ENCODE measurements at regions not wholly inside any gene's neighbourhood (a gene's known extent, or its start where the extent isn't known, plus 50 kb on each side); places are given as distances from the start of the nearest gene placed in this dataset.

DNA sequence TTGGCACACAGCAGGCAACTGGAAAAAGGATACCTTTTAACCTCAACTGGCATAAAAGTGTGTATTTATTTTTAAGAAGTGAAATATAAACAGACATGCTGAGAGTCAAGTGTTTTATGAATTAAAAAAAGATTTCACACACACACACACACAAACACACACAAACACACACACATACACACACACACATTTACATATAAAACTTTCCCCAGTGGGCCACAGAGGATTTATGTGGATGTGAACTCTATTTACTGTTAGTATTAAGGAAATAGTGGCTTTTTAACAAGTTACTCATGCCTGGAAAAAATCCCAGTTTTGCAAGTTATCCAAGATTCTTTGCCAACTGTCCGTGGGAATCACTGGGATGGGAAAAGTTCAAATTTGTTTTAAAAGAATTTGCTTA, 725.9 kb upstream of the NR2F2 start:
- DNase-seq (no peak), ATAC-seq (no peak)
- Histone ChIP-seq H3K36me3 (no peaks in the 10 kb centered on the region), H3K4me1 (no peaks in the 10 kb centered on the region), H3K9me3 (no peaks in the 10 kb centered on the region), H3K27ac (no peak overlapping the region), H3K4me3 (no peak overlapping the region), H3K27me3 (no peaks in the 10 kb centered on the region)
- intact Hi-C loops (cut with DNase I) = no loop called here
- TF ChIP-seq, protein P1, sequence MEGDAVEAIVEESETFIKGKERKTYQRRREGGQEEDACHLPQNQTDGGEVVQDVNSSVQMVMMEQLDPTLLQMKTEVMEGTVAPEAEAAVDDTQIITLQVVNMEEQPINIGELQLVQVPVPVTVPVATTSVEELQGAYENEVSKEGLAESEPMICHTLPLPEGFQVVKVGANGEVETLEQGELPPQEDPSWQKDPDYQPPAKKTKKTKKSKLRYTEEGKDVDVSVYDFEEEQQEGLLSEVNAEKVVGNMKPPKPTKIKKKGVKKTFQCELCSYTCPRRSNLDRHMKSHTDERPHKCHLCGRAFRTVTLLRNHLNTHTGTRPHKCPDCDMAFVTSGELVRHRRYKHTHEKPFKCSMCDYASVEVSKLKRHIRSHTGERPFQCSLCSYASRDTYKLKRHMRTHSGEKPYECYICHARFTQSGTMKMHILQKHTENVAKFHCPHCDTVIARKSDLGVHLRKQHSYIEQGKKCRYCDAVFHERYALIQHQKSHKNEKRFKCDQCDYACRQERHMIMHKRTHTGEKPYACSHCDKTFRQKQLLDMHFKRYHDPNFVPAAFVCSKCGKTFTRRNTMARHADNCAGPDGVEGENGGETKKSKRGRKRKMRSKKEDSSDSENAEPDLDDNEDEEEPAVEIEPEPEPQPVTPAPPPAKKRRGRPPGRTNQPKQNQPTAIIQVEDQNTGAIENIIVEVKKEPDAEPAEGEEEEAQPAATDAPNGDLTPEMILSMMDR (IDR thresholded peaks at IDR 0.05) = no peak

DNA sequence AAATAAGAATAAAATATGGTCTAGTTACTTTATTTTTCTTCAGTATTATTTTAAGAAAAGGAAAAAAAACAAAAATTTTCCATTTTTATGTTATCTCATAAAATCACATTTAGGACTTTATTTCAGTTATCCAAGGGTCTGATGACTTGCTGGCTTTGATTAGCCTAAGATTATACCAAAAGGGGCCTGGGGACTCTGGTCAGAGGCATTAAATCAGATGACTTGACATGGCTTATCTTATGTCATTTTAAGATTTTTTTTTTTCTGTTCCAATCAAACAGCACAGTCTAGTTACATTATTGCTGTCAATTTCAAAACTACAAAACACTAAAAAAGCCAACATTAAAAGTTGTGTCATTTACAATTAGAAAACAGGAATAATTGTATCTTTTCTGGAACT, 725.4 kb upstream of the NR2F2 start:
- ATAC-seq = no peak
- H3K27ac ChIP-seq = no peak overlapping the region
- no peak for DNase-seq

DNA sequence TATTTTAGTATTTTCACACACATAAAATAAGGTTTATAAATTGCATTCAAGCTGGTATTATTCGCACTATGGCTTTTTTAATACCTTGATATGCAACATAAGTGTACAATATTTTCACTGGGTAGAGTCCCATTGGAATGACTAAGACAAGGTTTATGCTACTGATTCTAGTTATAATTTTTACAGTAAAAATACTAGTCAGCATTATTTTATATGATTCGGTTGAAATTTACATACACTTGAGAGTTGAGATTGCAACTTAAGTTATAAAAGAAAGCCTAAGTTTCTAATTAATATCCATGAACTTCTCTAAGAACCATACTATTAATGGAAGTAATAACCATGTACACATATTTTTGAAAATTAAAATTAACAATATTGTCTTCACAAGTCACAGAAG, 723.9 kb upstream of the NR2F2 start:
- Histone ChIP-seq H3K27ac (no peak overlapping the region), H3K4me3 (no peak overlapping the region), H3K36me3 (no peaks in the 10 kb centered on the region), H3K27me3 (no peaks in the 10 kb centered on the region), H3K4me1 (no peaks in the 10 kb centered on the region), H3K9me3 (no peaks in the 10 kb centered on the region)
- TF ChIP-seq, protein P1 (IDR thresholded peaks at IDR 0.05) = no peak
- intact Hi-C loops (cut with DNase I) = no loop called here
- no peak for DNase-seq
- ATAC-seq = no peak

More for the DNA sequence above, 725.4 kb upstream of the NR2F2 start:
- Histone ChIP-seq H3K27me3 (no peaks in the 10 kb centered on the region), H3K4me1 (no peaks in the 10 kb centered on the region), H3K4me3 (no peak overlapping the region), H3K36me3 (no peaks in the 10 kb centered on the region), H3K9me3 (no peaks in the 10 kb centered on the region)
- intact Hi-C loops (cut with DNase I) = no loop called here
- TF ChIP-seq, protein P1 (IDR thresholded peaks at IDR 0.05) = no peak

DNA sequence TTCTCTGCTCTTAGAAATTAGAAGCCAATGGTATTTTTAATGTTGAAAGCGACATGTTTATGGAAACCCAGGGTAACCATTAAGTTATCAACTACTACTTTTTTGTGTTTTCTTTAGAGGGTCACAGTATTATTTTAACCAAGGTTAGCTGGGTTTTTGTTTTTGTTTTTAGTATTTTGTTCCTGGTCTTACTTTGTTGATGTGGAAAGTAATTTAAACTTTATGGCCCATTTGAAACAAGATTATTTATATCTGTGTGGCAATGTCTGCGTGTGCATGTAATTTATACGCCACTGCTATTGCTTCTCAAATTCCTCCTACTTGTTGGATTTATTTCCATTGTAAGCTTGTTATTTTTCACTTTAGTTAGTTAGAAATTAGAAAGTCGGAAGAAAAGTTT, 722.1 kb upstream of the NR2F2 start:
- no peak for ATAC-seq
- Histone ChIP-seq H3K27ac (no peak overlapping the region), H3K4me3 (no peak overlapping the region), H3K9me3 (no peaks in the 10 kb centered on the region), H3K4me1 (no peaks in the 10 kb centered on the region), H3K27me3 (no peaks in the 10 kb centered on the region), H3K36me3 (no peaks in the 10 kb centered on the region)
- TF ChIP-seq, protein P1 (IDR thresholded peaks at IDR 0.05) = no peak
- intact Hi-C loops (cut with DNase I) = no loop called here
- no peak for DNase-seq

DNA sequence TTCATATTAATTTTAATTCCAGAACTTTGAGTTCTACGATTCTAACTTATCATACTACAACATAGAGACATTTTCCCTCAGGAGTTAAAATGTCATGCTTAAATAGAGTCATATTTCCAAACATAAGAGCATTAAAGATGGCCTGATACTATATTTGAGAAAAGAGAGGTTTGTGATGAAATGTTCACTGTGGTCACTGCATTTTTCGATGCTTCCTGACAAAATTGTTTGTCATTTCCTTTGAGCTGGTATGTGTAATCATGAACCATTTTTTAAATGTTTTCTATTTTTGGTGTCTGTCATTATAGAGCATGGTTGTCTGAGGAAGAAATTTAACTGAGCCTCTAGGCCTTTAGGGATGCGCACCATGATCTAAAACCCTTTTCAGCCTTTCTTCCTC, 721.4 kb upstream of the NR2F2 start:
- no peaks in the 10 kb centered on the region for H3K4me1 ChIP-seq
- H3K27ac ChIP-seq = no peak overlapping the region
- intact Hi-C loops (cut with DNase I) = no loop called here
- H3K4me3 ChIP-seq = no peak overlapping the region
- TF ChIP-seq, protein P1 (IDR thresholded peaks at IDR 0.05) = no peak
- no peak for ATAC-seq
- H3K36me3 ChIP-seq = no peaks in the 10 kb centered on the region
- no peaks in the 10 kb centered on the region for H3K27me3 ChIP-seq
- no peak for DNase-seq
- H3K9me3 ChIP-seq = no peaks in the 10 kb centered on the region

DNA sequence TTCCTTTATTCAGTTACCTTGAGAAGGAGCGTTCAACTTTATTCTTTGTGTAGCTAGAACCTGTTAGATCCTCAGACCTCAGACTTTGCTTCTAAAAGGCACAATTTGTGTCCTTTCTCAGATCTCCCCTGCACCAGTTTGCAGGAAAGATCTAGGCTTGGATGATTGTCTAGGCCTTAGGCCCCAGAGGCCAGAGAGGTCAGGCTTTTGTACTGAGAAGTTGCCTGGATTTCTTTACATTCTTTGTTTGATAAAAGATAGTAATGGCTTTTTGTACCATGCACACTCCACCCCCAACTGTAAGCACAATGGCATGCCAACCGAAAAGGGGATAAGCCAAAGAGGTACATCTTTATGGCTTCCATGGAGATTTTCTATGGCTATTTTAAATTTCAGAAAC, 719.6 kb upstream of the NR2F2 start:
- intact Hi-C loops (cut with DNase I) = no loop called here
- H3K36me3 ChIP-seq = no peaks in the 10 kb centered on the region

More for the DNA sequence above, 719.6 kb upstream of the NR2F2 start:
- Histone ChIP-seq H3K4me3 (no peak overlapping the region), H3K27me3 (no peaks in the 10 kb centered on the region), H3K4me1 (no peaks in the 10 kb centered on the region), H3K9me3 (no peaks in the 10 kb centered on the region), H3K27ac (no peak overlapping the region)
- TF ChIP-seq, protein P1 (IDR thresholded peaks at IDR 0.05) = no peak
- ATAC-seq (no peak), DNase-seq (no peak)
